ENCODE measurements at regions not wholly inside any gene's neighbourhood (a gene's known extent, or its start where the extent isn't known, plus 50 kb on each side); places are given as distances from the start of the nearest gene placed in this dataset.
"Not testable (repeated sequence)": the region's sequence is repeated elsewhere in the genome, so short reads cannot be mapped to it uniquely, and the experiment has no call there.

- TF ChIP-seq CTCF (IDR thresholded peaks at IDR 0.05; ENCODE audit: insufficient read depth, low read length, poor library complexity, severe bottlenecking); EZH2phosphoT487 (conservative IDR thresholded peaks at IDR 0.05; ENCODE audit: low read length): not testable (repeated sequence)
These were observed 1187.5 kb downstream of the NXPH1 start for GRCh38 chr7:9620899-9621298.
